ENCODE measurements at regions not wholly inside any gene's neighbourhood (a gene's known extent, or its start where the extent isn't known, plus 50 kb on each side); places are given as distances from the start of the nearest gene placed in this dataset.

GRCh38 chr11:92770981-92771380, 198.5 kb upstream of the MTNR1B start:
- WGBS, 2 donors (ENCODE audit: low coverage in 1 of 2) = 64 to 71% methylated on average over 9 of the region's 9 CpGs
- Histone ChIP-seq H3K36me3 (no peaks in the 10 kb centered on the region), H3K9me3 (no peaks in the 10 kb centered on the region), H3K27ac (no peak overlapping the region), H3K4me3 (no peak overlapping the region), H3K27me3 (no peaks in the 10 kb centered on the region), H3K4me1 (peaks cover 0 to 13% (median 2%) of the 10 kb centered on the region in 4 donors)
- in situ Hi-C loops (cut with MboI; ENCODE audit: low pct_ligation_motif_present in 1 of 4, low pct_unique_long_range_greater_than_20kb in 1 of 4, low sequenced_read_pairs in 3 of 4) = no loop called here
- TF ChIP-seq POLR2A (IDR thresholded peaks at IDR 0.05) (no peak), EP300 (IDR thresholded peaks at IDR 0.05; ENCODE audit: low read depth) (no peak), POLR2AphosphoS5 (IDR thresholded peaks at IDR 0.05) (no peak), CTCF (IDR thresholded peaks at IDR 0.05) (no peak)
- intact Hi-C loops (cut with DNase I; ENCODE audit: low total_unique reads) = no loop called here
- DNase-seq = no peak

- no peak for DNase-seq
- no peaks in the 10 kb centered on the region for H3K36me3 ChIP-seq
- peaks cover 0 to 7% (median 2%) of the 10 kb centered on the region in 4 donors for H3K4me1 ChIP-seq
- intact Hi-C loops (cut with DNase I; ENCODE audit: low total_unique reads) (no loop called here), in situ Hi-C loops (cut with MboI; ENCODE audit: low pct_ligation_motif_present in 1 of 4, low pct_unique_long_range_greater_than_20kb in 1 of 4, low sequenced_read_pairs in 3 of 4) (no loop called here)
- 72 to 85% methylated on average over 3 of the region's 3 CpGs for WGBS, 2 donors (ENCODE audit: low coverage in 1 of 2)
- H3K27me3 ChIP-seq = no peaks in the 10 kb centered on the region
- TF ChIP-seq POLR2AphosphoS5 (IDR thresholded peaks at IDR 0.05) = no peak
- no peak for TF ChIP-seq CTCF (IDR thresholded peaks at IDR 0.05)
- no peak for TF ChIP-seq POLR2A (IDR thresholded peaks at IDR 0.05)
- TF ChIP-seq EP300 (IDR thresholded peaks at IDR 0.05; ENCODE audit: low read depth) = no peak
- H3K4me3 ChIP-seq = no peak overlapping the region
- H3K9me3 ChIP-seq = no peaks in the 10 kb centered on the region
- H3K27ac ChIP-seq = no peak overlapping the region
Observed at GRCh38 chr11:92771701-92772100, 197.8 kb upstream of the MTNR1B start.

GRCh38 chr11:92775003-92775676, 194.3 kb upstream of the MTNR1B start:
- Histone ChIP-seq H3K9me3 (no peaks in the 10 kb centered on the region), H3K27me3 (no peaks in the 10 kb centered on the region), H3K4me3 (no peak overlapping the region), H3K4me1 (no peaks in the 10 kb centered on the region), H3K27ac (no peak overlapping the region), H3K36me3 (no peaks in the 10 kb centered on the region)
- in situ Hi-C loops (cut with MboI; ENCODE audit: low pct_ligation_motif_present in 1 of 4, low pct_unique_long_range_greater_than_20kb in 1 of 4, low sequenced_read_pairs in 3 of 4) = no loop called here
- WGBS, 2 donors (ENCODE audit: low coverage in 1 of 2) = 72 to 78% methylated on average over 2 of the region's 2 CpGs
- TF ChIP-seq POLR2AphosphoS5 (IDR thresholded peaks at IDR 0.05) (no peak), CTCF (IDR thresholded peaks at IDR 0.05) (no peak), POLR2A (IDR thresholded peaks at IDR 0.05) (no peak), EP300 (IDR thresholded peaks at IDR 0.05; ENCODE audit: low read depth) (no peak)
- DNase-seq = no peak
- intact Hi-C loops (cut with DNase I; ENCODE audit: low total_unique reads) = no loop called here

GRCh38 chr11:92776676-92777075, 192.8 kb upstream of the MTNR1B start:
- in situ Hi-C loops (cut with MboI; ENCODE audit: low pct_ligation_motif_present in 1 of 4, low pct_unique_long_range_greater_than_20kb in 1 of 4, low sequenced_read_pairs in 3 of 4) = no loop called here
- 74% methylated on average over 2 of the region's 2 CpGs; no CpG with 5 or more reads in 1 of the 2 donors for WGBS, 2 donors (ENCODE audit: low coverage in 1 of 2)
- TF ChIP-seq CTCF (IDR thresholded peaks at IDR 0.05) (no peak), POLR2AphosphoS5 (IDR thresholded peaks at IDR 0.05) (no peak), EP300 (IDR thresholded peaks at IDR 0.05; ENCODE audit: low read depth) (no peak), POLR2A (IDR thresholded peaks at IDR 0.05) (no peak)
- Histone ChIP-seq H3K27ac (no peak overlapping the region), H3K9me3 (no peaks in the 10 kb centered on the region), H3K36me3 (no peaks in the 10 kb centered on the region), H3K27me3 (no peaks in the 10 kb centered on the region), H3K4me3 (no peak overlapping the region), H3K4me1 (no peaks in the 10 kb centered on the region)
- no peak for DNase-seq
- intact Hi-C loops (cut with DNase I; ENCODE audit: low total_unique reads) = no loop called here

Data from transverse colon (tissue), 4 donors.